Stimulated activated CD8-positive, alpha-beta memory T cell treated with anti-CD3 and anti-CD28 coated beads, Interleukin-7, amount 100 ng/mL, for 4 hours (primary cell): ENCODE measurements at regions not wholly inside any gene's neighbourhood (a gene's known extent, or its start where the extent isn't known, plus 50 kb on each side); places are given as distances from the start of the nearest gene placed in this dataset.

Source experiments
- DNase-seq, 2 donors: peaks; one replicate each; pipeline ENCODE4 v3.0.0-alpha.2; 2020; ENCODE audit warnings: low read depth in 2 of 2

DNA sequence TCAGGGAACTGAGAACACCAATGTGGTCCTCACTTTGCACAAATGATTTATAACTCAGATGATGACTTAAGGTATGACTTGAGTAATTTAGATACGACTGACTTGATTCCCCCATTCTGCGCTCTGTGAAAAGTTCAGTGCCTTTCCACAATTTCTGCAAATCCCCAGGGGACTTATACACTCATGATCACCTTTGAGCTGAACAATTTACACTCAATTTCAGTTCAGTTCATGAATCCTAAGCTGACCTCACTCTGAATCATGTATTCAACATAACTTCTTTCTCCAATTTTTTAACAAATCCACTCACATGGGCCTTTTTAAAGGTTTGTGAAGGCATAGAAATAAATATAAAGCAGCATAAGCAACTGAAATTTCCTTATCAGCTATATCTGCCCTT, 274.2 kb downstream of the FAM76B start:
- no peak for DNase-seq

DNA sequence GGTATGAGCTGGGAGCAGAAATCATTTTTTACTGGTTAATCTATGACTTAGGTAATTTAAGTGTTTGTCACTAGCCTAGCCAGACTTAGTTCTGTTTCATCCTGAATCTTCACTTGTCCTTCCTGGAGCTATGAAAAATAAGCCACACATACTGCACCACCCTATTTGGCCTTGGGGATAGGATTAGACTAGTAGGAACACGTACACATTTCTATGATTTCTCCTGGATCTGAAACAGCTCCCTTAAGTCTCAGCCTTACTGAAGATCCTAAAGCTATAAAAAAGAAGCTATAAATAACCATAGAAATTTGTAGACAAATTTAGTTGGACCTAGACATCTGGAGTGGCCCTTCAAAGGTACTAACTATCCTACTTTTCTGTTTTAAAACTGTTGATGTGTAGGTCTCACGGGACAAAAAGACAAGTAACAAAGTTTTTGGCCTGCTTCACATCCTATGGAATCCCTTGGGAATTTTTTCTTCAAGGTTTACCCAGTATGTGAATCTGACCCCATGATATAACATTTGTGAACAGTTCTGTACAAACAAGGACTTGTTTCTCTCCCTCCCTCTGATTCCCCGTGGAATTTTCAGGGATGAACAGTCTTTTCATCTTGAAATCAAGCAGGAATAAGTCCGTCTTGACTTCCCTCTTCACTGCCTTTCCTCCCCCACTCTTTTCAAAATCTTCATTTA, 275.0 kb downstream of the FAM76B start:
- no peak for DNase-seq

DNA sequence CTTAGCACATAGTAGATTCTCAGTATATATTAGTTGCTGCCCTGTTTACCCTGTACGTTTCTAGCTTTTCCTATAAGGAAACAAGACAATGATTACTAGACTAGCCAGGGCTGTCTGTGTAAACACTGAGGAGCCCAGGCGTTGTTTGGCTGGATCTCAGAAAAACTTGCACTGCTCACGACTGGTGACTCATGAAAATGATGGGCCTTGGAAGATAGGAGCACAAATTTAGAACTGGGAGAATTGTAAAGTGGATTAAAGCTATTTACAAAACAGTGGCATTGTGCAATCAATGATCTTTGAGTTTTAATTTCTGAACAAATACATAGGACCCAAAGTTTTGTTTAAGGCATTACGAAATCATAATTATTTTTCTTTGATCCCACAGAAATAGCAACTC, 276.9 kb downstream of the FAM76B start:
- no peak for DNase-seq

DNA sequence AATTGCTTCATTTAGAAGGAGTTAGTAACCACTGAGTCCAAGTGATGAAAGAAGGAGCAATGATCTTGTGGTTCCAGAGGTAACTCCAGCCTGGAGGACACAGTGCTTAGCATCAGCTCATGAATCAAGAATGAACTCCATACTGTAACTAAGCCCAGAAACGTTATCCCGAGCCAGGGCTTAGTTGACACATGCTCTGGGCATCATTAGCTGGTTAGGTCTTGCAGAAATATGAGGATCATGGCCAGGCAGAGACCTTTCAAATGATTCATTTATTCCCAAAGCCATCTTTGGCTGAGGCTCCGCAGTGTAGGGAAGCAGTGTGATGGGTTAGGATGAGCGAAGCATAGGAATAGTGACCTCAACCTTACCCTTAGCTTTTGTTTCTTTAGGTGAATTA, 277.4 kb downstream of the FAM76B start:
- DNase-seq: no peak

DNA sequence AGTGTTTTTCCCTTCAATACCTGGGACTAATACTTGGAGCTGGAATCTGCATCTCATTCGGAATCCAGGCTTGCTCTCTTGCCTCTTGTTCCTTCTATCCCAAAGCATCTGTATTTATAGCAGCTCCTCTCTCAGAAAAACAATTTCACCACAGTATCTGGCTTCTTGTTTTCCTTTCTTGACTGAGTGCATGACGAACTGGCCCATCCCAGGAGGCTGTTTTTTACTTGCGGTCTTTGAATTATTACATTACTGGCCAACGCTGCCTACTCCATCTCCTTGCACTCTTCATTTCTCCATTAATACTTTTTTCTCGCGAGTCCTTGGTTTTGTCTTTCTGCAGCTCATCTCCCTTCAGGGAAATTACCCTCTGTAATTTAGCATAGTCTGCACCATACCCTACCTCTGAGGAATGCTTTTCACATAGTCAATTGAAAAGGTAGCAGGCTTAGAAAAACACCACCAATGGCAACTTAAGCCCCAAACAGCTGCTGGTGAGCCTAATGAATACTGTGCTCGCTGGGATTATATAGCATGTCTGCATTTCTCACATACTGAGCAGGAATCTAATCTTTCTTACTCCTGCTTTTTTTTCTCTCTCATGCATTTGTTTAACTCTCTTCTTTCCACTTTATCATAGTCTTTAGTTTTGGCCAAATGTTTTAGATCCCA, 277.4 kb upstream of the SESN3 start:
- DNase-seq: no peak

DNA sequence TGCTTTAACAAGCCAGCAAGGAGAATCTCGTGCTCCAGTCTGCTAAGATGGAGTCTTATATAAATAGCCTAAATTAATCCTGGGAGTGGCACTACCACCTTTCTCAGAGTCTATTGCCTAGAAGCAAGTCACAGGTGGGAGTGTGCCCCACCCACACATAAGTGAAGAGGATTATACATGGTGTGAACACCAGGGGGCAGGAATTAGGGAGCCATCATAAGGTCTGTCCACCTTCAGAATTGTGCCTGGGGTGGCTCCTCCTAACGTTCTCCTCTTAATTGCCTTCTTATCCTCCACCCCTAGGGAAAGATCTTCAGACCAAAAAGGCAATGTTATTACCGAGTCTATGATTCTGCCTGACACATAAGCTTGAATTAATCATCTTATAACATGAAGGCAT, 276.8 kb upstream of the SESN3 start:
- DNase-seq: no peak

DNA sequence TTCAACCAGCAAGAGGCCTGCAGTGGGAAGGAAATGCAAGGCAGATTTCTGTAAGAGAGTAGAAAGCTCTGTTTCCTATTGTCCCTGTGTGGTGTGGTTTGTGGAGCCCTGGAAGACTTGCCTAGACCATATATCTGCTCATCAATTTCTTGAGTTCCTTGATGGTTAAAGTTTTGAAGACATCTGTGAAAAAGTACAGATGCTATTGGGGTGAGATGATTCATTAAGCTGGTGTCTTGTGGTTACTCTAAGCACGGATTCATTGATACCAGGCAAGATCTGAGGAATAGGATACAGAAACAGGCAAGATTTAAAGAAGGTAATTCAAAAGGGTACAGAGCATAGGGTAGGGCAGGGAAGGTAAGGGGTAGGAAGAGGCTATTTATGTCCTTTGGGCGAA, 275.8 kb upstream of the SESN3 start:
- DNase-seq: no peak

DNA sequence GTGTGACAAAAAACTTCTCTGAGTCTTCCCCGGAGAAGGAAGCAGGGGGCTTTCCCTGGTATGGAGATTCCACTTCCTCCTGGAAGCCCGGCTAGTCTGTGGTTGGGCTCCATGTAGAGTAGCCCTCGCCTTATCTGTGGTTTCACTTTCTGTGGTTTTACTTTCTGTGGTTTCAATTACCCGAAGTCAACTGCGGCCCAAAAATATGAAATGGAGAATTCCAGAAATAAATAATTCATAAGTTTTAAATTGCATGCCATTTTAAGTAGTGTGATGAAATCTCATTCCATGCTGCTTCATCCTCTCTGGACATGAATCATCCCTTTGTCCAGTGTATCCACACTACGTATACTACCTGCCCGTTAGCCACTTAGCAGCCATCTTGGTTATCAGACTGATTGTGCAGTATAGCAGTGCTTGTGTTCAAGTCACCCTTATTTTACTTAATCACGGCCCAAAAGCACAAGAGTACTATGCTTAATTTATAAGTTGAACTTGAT, 275.0 kb upstream of the SESN3 start:
- DNase-seq: no peak

DNA sequence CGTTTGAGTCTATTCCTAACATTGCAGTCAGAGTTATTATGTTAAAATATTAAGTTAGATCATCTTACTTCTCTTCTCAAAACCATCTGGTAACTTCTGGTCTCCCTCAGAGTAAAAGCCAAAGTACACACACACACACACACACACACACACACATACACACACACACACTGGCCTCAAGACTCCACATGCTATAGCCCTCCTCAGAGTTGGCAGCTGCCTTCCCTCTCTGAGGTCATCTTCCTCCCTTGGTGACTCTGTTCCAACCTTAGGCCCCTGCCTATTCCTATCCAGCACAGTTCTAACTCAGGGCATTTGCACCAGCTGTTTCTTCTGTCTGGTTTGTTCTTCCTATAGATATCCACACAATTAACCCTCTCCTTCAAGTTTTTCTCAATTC, 272.0 kb upstream of the SESN3 start:
- no peak for DNase-seq

DNA sequence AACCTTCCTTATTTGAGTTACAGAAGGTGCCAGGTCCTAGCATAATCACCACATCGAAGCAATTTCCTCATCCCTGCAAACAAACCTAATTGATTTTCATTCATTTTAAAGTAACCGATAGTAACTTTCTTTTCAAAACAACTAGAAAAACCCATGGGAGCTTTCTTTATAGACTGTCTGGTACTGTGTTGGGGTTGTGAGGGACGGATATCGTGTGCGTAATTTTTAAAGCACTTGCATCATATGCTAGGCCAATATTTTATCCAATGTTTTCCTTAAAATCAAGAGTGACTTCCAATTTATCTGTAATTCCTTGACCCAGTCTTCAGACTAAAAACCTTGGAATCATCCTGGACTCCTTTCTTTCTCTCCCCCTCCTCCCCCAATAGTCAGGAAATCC, 271.5 kb upstream of the SESN3 start:
- no peak for DNase-seq

DNA sequence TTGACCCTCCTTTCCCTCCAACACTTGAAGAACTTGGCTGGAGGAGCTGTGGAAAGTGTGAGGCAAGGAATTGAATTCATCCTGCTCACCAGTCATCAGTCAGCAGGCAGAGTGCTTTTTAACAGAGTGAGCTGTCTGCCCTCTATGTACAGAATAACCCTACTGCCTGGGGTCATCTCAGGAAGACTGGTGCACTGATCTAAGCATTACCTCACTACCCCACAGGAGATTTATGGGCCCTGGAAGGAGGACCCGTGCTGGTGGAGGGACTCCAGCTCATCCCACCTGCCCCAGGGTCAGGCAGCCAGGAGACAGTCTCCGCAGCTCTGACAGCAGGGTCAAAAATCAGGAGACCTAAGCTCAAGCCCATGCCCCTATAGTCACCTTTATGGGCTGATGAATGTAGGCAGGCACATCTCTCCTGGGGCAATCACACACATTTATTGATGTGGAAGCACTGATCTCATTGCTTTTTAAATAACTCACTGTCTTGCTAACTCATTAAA, 270.8 kb upstream of the SESN3 start:
- no peak for DNase-seq

DNA sequence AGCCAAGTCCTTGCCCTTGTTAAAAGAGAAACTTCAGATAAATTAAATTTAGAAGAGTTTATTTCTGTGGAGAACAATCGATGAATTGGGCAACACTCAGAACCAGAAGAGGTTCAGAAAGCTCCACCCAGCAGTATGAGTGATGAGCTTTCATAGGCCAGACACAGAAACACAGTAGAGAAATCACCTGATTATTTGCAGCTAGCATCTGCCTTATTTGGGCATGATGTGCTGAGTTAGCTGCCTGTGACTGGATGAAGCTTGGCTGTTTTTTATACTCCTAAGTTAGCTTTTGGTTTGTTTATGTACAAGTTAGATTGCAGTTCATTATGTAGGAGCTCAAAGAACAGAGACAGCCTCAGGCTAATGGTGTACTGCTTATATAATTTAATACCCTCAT, 269.5 kb upstream of the SESN3 start:
- DNase-seq: no peak

DNA sequence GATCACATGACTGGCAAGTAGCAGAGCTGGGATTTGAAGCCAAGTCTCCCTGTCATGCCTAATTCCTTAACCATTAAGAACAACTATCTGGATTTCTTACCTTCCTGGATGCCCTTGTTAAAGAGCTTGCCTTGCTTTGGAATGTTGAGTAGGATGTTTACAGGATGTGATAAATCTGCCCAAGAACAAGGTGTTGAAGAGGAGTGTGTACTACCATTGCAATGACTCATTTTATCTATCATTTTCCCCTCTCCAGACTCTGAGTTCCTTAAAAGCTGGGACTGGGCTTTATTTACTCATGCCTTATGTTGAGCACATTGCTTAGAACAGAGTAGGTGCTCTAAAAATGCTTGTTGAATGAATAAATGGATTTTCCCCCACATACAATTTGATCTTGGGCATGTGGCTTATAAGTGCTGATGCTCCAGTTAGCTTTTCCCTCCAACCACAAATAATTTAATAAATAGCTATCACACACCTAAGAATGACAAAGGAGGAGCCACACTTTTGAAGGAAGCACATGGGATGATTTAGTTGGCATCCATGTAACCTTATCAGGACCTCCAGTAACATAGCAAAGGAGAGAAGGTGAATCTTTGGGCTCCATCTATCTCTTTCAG, 268.6 kb upstream of the SESN3 start:
- no peak for DNase-seq

DNA sequence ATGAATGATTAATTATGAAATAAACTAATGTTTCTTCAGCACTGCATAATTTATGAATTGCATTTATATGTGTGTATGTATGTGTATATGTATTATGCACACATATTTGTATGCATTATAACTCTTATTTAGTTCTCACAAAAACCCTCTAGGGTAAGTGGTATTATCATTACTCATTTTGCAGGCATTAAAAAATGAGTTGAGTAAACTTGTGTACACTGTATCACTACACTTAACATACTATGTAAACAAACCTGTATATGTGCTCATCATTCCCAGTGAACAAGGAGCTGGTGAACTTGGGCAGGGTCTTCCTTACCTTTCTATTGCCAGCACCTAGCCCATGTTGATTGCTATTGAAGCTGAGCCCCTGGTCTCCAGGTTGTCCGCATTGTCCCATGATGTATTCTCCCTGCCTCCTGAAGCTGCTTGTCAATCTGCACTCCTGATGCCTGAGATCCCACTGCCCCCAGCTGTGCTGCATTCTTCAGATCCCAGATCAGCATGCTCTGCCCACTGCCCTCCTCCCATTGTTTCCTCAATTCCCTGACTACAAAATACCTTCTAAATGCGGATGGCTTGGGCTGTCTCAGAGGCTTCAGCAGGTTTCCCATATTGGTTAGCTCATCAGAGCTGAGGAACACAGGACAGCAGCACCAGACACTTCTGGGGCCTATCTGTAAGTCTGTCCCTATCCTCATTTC, 267.9 kb upstream of the SESN3 start:
- DNase-seq: no peak

DNA sequence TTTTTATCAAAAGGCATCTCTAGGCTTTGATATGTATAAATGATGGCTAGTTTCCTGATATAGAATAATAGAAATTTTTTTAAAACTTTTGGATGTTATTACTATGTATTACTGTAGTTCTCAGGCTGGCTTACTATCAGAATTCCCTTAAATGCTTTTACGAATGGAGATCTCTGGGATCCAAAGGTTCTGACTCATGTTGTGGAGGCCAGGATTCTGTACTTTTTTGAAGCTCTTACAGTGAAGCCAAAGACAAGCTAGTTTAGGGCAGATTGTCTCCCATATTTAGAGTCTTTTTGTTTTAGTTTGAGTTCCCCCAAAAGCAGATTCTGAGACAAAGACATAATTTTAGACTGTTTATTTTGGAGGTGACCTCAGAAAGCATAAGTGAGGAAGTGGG, 265.9 kb upstream of the SESN3 start:
- no peak for DNase-seq

DNA sequence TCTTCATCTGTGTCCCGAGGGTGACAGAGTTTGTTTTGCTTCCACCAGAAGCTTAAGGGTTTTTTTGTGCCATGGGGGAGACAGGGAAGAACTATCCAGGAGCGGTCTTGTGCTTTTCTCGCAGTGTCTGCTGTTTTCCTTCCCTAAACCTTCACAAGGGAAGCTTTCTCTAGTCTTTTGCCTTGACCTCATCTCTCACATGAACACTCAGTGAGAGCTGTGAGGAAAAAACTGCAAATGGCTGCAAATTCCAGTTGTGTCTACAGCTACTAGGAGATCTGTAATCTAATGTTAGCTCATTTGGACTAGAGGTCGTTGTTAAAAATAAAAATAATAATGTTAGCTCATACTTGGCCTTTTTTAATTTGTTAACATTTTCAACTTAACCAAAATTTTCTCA, 264.7 kb upstream of the SESN3 start:
- no peak for DNase-seq

DNA sequence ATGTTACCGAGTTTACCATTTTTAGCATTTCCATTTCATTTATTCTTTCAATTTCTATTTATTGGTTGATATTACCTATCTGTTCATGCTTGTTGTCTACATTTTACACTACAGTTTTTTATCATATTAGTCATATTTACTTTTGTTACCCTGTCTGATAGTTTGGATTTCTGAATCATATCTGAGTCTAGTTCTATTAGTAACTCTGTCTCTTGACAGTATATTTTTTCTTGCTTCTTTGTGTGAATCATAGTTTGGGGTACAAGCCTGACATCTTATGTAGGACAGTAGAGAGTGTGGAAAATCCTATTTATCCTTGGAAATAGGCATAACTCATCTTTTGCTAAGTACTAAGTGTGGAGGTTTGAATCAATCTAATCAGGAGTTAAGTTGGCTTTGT, 263.9 kb upstream of the SESN3 start:
- DNase-seq: no peak

DNA sequence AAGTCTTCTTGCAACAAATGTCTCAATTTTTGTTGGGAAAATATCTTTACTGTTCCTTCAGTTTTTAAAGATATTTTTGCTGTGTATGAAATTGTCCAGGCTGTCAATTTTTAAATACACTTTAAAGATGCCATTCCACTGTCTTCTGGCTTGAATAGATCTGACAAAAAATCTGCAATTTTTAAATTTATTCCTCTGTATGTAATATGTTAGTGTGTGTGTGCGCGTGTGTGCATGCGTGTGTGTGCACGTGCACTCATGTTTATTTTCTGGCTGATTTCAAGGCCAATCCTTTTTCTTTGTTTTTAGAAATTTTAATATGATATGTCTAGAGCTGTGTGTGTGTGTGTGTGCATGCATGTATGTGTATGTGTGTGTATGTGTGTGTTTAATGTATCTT, 263.2 kb upstream of the SESN3 start:
- DNase-seq: no peak

DNA sequence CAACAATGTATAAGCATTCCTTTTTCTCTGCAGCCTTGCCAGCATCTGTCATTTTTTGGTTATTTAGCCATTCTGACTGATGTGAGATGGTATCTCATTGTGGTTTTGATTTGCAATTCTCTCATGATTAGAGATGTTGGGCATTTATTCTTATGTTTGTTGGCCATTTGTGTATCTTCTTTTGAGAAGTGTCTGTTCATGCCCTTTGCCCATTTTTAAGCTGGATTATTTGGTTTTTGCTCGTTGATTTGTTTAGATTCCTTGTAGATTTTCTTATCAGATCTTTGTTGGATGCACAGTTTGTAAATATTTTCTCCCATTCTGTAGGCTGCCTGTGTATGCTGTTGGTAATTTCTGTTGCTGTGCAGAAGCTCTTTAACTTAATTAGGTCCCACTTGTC, 259.6 kb upstream of the SESN3 start:
- no peak for DNase-seq

DNA sequence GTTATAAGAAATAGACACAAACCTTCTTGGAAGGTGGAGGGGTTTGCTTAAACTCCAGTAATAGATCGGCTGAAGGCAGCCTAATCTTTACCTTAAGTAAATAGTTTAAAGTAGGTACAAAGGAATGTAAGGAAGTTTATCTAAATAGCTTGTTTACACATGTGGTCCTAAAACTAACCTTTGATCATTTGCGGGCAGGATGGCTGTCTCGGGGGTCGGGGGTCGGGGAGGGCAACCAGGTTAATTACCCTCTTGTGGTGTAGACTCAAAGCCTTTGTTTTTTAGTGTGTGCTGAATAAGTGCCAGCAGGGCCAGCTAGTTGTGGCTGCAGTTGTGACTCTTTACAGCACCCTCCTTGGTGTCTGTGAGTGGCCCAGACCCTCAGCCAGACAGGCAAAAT, 256.9 kb upstream of the SESN3 start:
- no peak for DNase-seq

DNA sequence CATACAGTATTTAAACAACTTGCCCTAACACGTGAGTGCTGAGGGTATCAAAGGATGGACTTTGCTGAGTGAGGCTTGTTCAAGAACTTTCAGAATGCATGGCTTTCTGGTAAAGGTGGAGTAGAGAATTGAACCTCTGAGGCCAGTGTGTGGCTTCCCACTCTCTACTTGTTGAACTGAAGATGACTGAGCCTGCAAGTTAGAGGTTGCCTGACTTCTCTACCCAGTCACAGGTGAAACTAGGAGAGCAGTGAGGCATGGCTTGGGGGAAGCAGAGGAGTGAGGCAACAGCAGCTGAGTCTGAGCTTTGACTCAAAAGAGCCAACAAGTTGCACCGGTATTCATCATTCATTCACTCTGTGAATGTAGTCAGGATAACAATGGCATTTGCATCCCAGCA, 256.4 kb upstream of the SESN3 start:
- no peak for DNase-seq

DNA sequence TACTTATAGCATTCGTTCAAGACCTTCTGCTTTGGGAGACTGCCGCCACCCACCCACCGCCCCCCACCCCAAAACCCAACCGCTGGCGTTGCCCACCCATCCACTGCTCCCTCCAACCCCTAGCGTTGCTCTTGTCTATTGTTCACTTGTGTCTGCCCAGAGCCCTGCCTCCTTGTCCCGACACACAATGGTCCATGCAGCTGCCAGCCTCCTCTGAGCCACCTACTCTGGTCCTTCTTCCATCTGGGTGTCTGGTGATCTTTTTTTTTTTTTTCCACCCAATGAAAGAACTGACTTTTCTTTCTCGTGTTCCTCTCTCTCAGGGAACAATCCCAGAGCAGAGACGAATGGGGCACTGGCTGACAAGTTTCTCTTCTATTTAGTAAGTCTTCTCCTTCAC, 256.0 kb upstream of the SESN3 start:
- DNase-seq: no peak

DNA sequence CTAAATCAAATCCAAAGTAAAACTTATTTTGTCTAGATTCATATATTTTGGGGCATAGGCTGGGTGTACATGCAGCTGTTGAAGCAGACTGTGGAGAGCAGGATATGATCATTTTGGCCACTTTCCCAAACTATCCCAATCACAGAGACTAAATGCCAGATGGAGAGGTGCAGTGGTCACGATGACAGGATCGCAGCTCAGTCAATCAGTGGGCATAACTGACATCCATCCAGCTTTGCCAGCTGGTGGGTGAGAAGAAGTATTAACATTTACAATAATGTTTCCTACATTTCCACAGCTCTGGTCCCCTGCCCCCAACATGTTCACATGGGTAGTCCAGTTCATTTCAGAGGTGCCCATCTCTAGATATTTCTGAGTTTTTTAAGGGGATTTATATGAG, 255.5 kb upstream of the SESN3 start:
- no peak for DNase-seq
